ENCODE measurements at regions not wholly inside any gene's neighbourhood (a gene's known extent, or its start where the extent isn't known, plus 50 kb on each side); places are given as distances from the start of the nearest gene placed in this dataset.

GRCh38 chr21:26758083-26758880 lies 86.9 kb downstream of the ADAMTS1 start:
- Histone ChIP-seq H3K9ac (no peak overlapping the region), H3K79me2 (ENCODE audit: low read depth) (no peaks in the 10 kb centered on the region), H4K20me1 (ENCODE audit: low read depth) (no peaks in the 10 kb centered on the region), H2AFZ (replicated peaks) (no peak overlapping the region), H3K27ac (no peak overlapping the region), H3K9me3 (ENCODE audit: low read depth) (no peaks in the 10 kb centered on the region), H3F3A (ENCODE audit: low read depth) (no peaks in the 10 kb centered on the region), H3K4me1 (no peaks in the 10 kb centered on the region), H3K4me3 (no peak overlapping the region), H3K36me3 (no peaks in the 10 kb centered on the region), H3K27me3 (no peaks in the 10 kb centered on the region), H3K4me2 (no peak overlapping the region)
- TF ChIP-seq EZH2 (IDR thresholded peaks at IDR 0.05) (no peak), EZH2phosphoT487 (IDR thresholded peaks at IDR 0.05) (no peak), CTCF (IDR thresholded peaks at IDR 0.05) (no peak)
- Mint-ChIP-seq H3K4me1 (peaks cover 2% of the 10 kb centered on the region), H3K27me3 (ENCODE audit: insufficient read depth, low read depth) (peaks cover 2% of the 10 kb centered on the region), H3K9me3 (peaks cover 2% of the 10 kb centered on the region), H3K36me3 (no peaks in the 10 kb centered on the region), H3K27ac (no peak overlapping the region), H3K4me3 (no peak overlapping the region)
- no peak for DNase-seq (ENCODE audit: low spot score)

- no peaks in the 10 kb centered on the region for H3K36me3 Mint-ChIP-seq
- DNase-seq (ENCODE audit: low spot score), result no peak
- no peaks in the 10 kb centered on the region for H3K27me3 Mint-ChIP-seq (ENCODE audit: insufficient read depth, low read depth)
- H3K27ac Mint-ChIP-seq, result no peak overlapping the region
- H3K4me3 Mint-ChIP-seq, result no peak overlapping the region
- Histone ChIP-seq H4K20me1 (ENCODE audit: low read depth) (no peaks in the 10 kb centered on the region), H2AFZ (replicated peaks) (no peak overlapping the region), H3K4me1 (no peaks in the 10 kb centered on the region), H3K36me3 (no peaks in the 10 kb centered on the region), H3K79me2 (ENCODE audit: low read depth) (no peaks in the 10 kb centered on the region), H3K9ac (no peak overlapping the region), H3F3A (ENCODE audit: low read depth) (no peaks in the 10 kb centered on the region), H3K9me3 (ENCODE audit: low read depth) (no peaks in the 10 kb centered on the region), H3K27me3 (no peaks in the 10 kb centered on the region), H3K27ac (no peak overlapping the region), H3K4me3 (no peak overlapping the region), H3K4me2 (no peak overlapping the region)
- no peaks in the 10 kb centered on the region for H3K9me3 Mint-ChIP-seq
- peaks cover 2% of the 10 kb centered on the region for H3K4me1 Mint-ChIP-seq
- no peak for TF ChIP-seq EZH2phosphoT487 (IDR thresholded peaks at IDR 0.05)
- no peak for TF ChIP-seq CTCF (IDR thresholded peaks at IDR 0.05)
- no peak for TF ChIP-seq EZH2 (IDR thresholded peaks at IDR 0.05)
Observed at GRCh38 chr21:26756491-26757159, 88.6 kb downstream of the ADAMTS1 start.

DNA sequence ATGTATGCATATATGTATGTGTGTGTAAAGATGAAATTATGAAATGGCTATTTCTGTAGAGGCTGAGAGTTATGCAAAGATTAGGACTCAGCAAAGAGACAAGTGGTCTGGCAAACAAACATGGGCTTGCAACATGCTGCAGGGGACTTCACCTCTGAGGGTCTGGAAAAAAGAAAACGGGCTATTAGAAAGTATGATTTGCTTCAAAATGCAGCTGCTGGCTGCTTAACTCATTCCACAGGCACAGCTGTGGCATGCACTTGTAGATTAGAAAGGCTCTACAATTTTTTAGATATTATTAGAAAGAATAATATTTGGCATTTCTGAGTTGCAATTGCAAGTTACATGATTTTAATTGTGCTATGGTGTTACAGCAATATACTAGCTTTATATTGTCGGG lies 90.4 kb downstream of the ADAMTS1 start:
- Mint-ChIP-seq H3K4me3 (no peak overlapping the region), H3K27ac (no peak overlapping the region), H3K4me1 (peaks cover 2% of the 10 kb centered on the region), H3K27me3 (ENCODE audit: insufficient read depth, low read depth) (no peaks in the 10 kb centered on the region), H3K36me3 (no peaks in the 10 kb centered on the region), H3K9me3 (no peaks in the 10 kb centered on the region)
- Histone ChIP-seq H3K9me3 (ENCODE audit: low read depth) (no peaks in the 10 kb centered on the region), H3K27me3 (no peaks in the 10 kb centered on the region), H3K4me2 (no peak overlapping the region), H3K4me1 (no peaks in the 10 kb centered on the region), H3K9ac (no peak overlapping the region), H3F3A (ENCODE audit: low read depth) (no peaks in the 10 kb centered on the region), H2AFZ (replicated peaks) (no peak overlapping the region), H3K27ac (no peak overlapping the region), H3K36me3 (no peaks in the 10 kb centered on the region), H3K4me3 (no peak overlapping the region), H3K79me2 (ENCODE audit: low read depth) (no peaks in the 10 kb centered on the region), H4K20me1 (ENCODE audit: low read depth) (no peaks in the 10 kb centered on the region)
- DNase-seq (ENCODE audit: low spot score), result no peak
- no peak for TF ChIP-seq EZH2 (IDR thresholded peaks at IDR 0.05)
- TF ChIP-seq CTCF (IDR thresholded peaks at IDR 0.05), result no peak
- no peak for TF ChIP-seq EZH2phosphoT487 (IDR thresholded peaks at IDR 0.05)
